ENCODE measurements at regions not wholly inside any gene's neighbourhood (a gene's known extent, or its start where the extent isn't known, plus 50 kb on each side); places are given as distances from the start of the nearest gene placed in this dataset.

- no peak for TF ChIP-seq CTCF (optimal IDR thresholded peaks at IDR 0.05 in 1 of 3, IDR thresholded peaks at IDR 0.05 in 1 of 3, conservative IDR thresholded peaks at IDR 0.05 in 1 of 3; ENCODE audit: extremely low read depth in 1 of 3, insufficient read depth in 2 of 3, low read length in 3 of 3)
- no peak for TF ChIP-seq EZH2 (IDR thresholded peaks at IDR 0.05; ENCODE audit: low read length)
Measured at GRCh38 chr2:234841321-234842015, 110.3 kb upstream of the SH3BP4 start.

All from keratinocyte (primary cell).